Loucy (cell line): ENCODE measurements at regions not wholly inside any gene's neighbourhood (a gene's known extent, or its start where the extent isn't known, plus 50 kb on each side); places are given as distances from the start of the nearest gene placed in this dataset.

Source experiments
- H2AFZ ChIP-seq: fragments of 200-600 bp; sonication (generic); 2 replicates; pipeline ENCODE4 v1.6.0; 2016; ENCODE audit warnings: antibody characterized with exemption, mild to moderate bottlenecking, low read length, moderate library complexity
- H3F3A ChIP-seq: fragments of 200-600 bp; 2 replicates; pipeline ENCODE4 v1.6.0; 2016; ENCODE audit warnings: antibody characterized with exemption, low read depth, mild to moderate bottlenecking
- H3K27me3 ChIP-seq: fragments of 200-600 bp; sonication (generic); 2 replicates; pipeline ENCODE4 v1.6.1; 2014; ENCODE audit warnings: low read length, mild to moderate bottlenecking; ENCODE audit not compliant: insufficient read depth, poor library complexity, severe bottlenecking
- H3K36me3 ChIP-seq: fragments of 200-600 bp; sonication (generic); 2 replicates; pipeline ENCODE4 v1.6.1; 2016; ENCODE audit warnings: low read length; ENCODE audit not compliant: insufficient read depth
- H3K4me1 ChIP-seq: fragments of 200-600 bp; sonication (generic); 2 replicates; pipeline ENCODE4 v1.5.1; 2014; ENCODE audit warnings: low read length, mild to moderate bottlenecking; ENCODE audit not compliant: insufficient read depth, poor library complexity, severe bottlenecking
- H3K4me2 ChIP-seq: fragments of 200-600 bp; sonication (generic); 2 replicates; pipeline ENCODE4 v1.6.0; 2014; ENCODE audit warnings: antibody characterized with exemption, low read length, low read depth, mild to moderate bottlenecking; ENCODE audit not compliant: poor library complexity, severe bottlenecking
- H3K4me3 ChIP-seq: fragments of 200-600 bp; sonication (generic); 2 replicates; pipeline ENCODE4 v1.5.1; 2014; ENCODE audit warnings: low read length, mild to moderate bottlenecking, mixed read lengths; ENCODE audit not compliant: poor library complexity, severe bottlenecking
- H3K79me2 ChIP-seq: fragments of 200-600 bp; sonication (generic); 2 replicates; pipeline ENCODE4 v1.6.1; 2014; ENCODE audit warnings: low read length; ENCODE audit not compliant: insufficient read depth
- H3K9ac ChIP-seq: fragments of 200-600 bp; sonication (generic); 2 replicates; pipeline ENCODE4 v1.6.0; 2014; ENCODE audit warnings: mild to moderate bottlenecking, low read depth, low read length, moderate library complexity; ENCODE audit not compliant: poor library complexity, severe bottlenecking
- H3K9me2 ChIP-seq: fragments of 200-600 bp; sonication (generic); replicated peaks from 2 replicates; pipeline ENCODE4 v1.6.1; 2016; ENCODE audit warnings: low read depth, low read length, mixed read lengths
- H3K9me3 ChIP-seq: fragments of 200-600 bp; sonication (generic); 2 replicates; pipeline ENCODE4 v1.6.1; 2014; ENCODE audit warnings: mild to moderate bottlenecking, antibody characterized with exemption, low read length, low read depth; ENCODE audit not compliant: insufficient read depth
- H4K20me1 ChIP-seq: fragments of 200-600 bp; sonication (generic); 2 replicates; pipeline ENCODE4 v1.6.0; 2014; ENCODE audit warnings: antibody characterized with exemption, low read length, mild to moderate bottlenecking; ENCODE audit not compliant: insufficient read depth, poor library complexity, severe bottlenecking
- CTCF ChIP-seq: fragments of 200-600 bp; sonication (generic); conservative IDR thresholded peaks from 2 replicates; pipeline ENCODE4 v1.5.1; 2014; ENCODE audit warnings: mild to moderate bottlenecking, antibody characterized with exemption, low read length
- EZH2phosphoT487 ChIP-seq: fragments of 200-600 bp; IDR thresholded peaks from 2 replicates; pipeline ENCODE4 v1.6.1; 2018; ENCODE audit warnings: antibody characterized with exemption, mild to moderate bottlenecking, moderate library complexity, borderline replicate concordance

DNA sequence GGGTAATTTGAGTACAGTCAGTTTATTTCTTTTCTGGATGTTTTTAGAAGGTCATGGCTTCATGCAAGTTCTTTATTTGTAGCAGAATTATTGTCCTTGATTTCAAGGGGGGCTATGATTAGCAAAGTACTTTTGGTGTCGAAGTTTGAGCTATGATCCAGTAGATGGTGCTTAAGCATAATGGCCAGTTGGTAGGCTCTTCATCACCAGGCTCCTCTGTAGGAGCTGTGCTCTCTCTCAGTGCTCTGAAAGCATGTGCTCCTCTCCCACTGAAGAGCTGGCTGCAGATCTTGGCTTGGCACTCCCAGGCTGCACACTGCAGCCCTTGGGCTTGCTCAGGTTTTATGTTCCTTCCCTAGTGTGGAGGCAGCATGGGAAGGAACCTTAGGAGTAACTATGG, 852.7 kb downstream of the LUZP2 start:
- Histone ChIP-seq H3K4me3 (no peak overlapping the region), H2AFZ (no peak overlapping the region), H3K36me3 (no peaks in the 10 kb centered on the region), H3K9me3 (no peaks in the 10 kb centered on the region; the same call in 1 of the 2 replicates), H3K9ac (no peak overlapping the region), H4K20me1 (no peaks in the 10 kb centered on the region), H3K9me2 (no peaks in the 10 kb centered on the region), H3K27me3 (no peaks in the 10 kb centered on the region), H3K4me1 (no peaks in the 10 kb centered on the region), H3K4me2 (no peak overlapping the region), H3K79me2 (no peaks in the 10 kb centered on the region), H3F3A (no peaks in the 10 kb centered on the region)
- TF ChIP-seq EZH2phosphoT487: no peak
- no peak for TF ChIP-seq CTCF

- H3K27me3 ChIP-seq: no peaks in the 10 kb centered on the region
- no peak overlapping the region for H3K4me3 ChIP-seq
- H3K36me3 ChIP-seq: no peaks in the 10 kb centered on the region
- TF ChIP-seq EZH2phosphoT487 (no peak), CTCF (no peak)
- no peak overlapping the region for H2AFZ ChIP-seq
- no peak overlapping the region for H3K9ac ChIP-seq
- no peaks in the 10 kb centered on the region for H3K79me2 ChIP-seq
- H3K9me2 ChIP-seq: no peaks in the 10 kb centered on the region
- no peaks in the 10 kb centered on the region for H3F3A ChIP-seq
- no peaks in the 10 kb centered on the region; the same call in 1 of the 2 replicates for H3K9me3 ChIP-seq
- no peaks in the 10 kb centered on the region for H3K4me1 ChIP-seq
- H3K4me2 ChIP-seq: no peak overlapping the region
- no peaks in the 10 kb centered on the region for H4K20me1 ChIP-seq
Observed at GRCh38 chr11:25350899-25351803, 854.3 kb downstream of the LUZP2 start.

- Histone ChIP-seq H3K4me1 (no peaks in the 10 kb centered on the region), H4K20me1 (no peaks in the 10 kb centered on the region), H3F3A (no peaks in the 10 kb centered on the region), H3K4me2 (no peak overlapping the region), H2AFZ (no peak overlapping the region), H3K36me3 (no peaks in the 10 kb centered on the region), H3K4me3 (no peak overlapping the region), H3K79me2 (no peaks in the 10 kb centered on the region), H3K9me2 (no peaks in the 10 kb centered on the region), H3K9ac (no peak overlapping the region), H3K27me3 (no peaks in the 10 kb centered on the region), H3K9me3 (no peaks in the 10 kb centered on the region)
- TF ChIP-seq EZH2phosphoT487 (no peak), CTCF (no peak)
Observed at GRCh38 chr11:25357133-25357532, 860.3 kb downstream of the LUZP2 start.
